GM12875 (cell line): ENCODE measurements at regions not wholly inside any gene's neighbourhood (a gene's known extent, or its start where the extent isn't known, plus 50 kb on each side); places are given as distances from the start of the nearest gene placed in this dataset.

ENCODE experiments used
- H3K4me3 ChIP-seq: one replicate; pipeline ENCODE4 v1.5.1; 2011; ENCODE audit warnings: low read depth, low read length, control low read depth
- CTCF ChIP-seq: IDR thresholded peaks from 2 replicates; pipeline ENCODE4 v1.5.1; 2011; ENCODE audit warnings: low read depth, mild to moderate bottlenecking, control low read depth, inconsistent platforms, low read length, moderate library complexity, borderline replicate concordance; ENCODE audit not compliant: insufficient read depth

- no peak overlapping the region for H3K4me3 ChIP-seq
- no peak for TF ChIP-seq CTCF
These were observed 50.7 kb upstream of the ITGB8 start for GRCh38 chr7:20279979-20280378.

- H3K4me3 ChIP-seq: no peak overlapping the region
- TF ChIP-seq CTCF: no peak
These were observed 50.0 kb upstream of the ITGB8 start for GRCh38 chr7:20280475-20281351.
